ENCODE measurements at regions not wholly inside any gene's neighbourhood (a gene's known extent, or its start where the extent isn't known, plus 50 kb on each side); places are given as distances from the start of the nearest gene placed in this dataset.

DNA sequence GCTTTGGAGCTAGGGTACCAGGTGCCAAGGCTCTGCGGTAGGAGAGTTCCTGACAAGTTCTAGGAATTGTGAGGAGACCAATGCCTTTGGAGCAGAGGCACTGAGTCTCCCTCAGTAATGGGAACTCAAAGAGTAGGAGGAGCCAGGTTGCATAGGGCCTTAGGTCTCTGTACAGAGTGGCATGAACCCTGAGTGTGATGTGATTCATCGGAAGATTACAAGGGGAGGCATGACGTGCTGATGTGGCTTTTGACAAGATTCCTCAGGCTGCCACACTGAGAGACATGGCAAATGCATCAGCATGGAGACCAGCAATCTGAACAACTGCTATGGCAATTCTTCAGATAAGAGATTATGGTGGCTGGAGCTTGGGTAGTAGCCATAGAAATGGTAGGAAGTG lies 94.6 kb upstream of the SLC44A3 start:
- H3K4me3 ChIP-seq (ENCODE audit: low read depth, low read length), result no peak overlapping the region
- no peak for TF ChIP-seq CTCF (IDR thresholded peaks at IDR 0.05; ENCODE audit: low read depth, low read length)

DNA sequence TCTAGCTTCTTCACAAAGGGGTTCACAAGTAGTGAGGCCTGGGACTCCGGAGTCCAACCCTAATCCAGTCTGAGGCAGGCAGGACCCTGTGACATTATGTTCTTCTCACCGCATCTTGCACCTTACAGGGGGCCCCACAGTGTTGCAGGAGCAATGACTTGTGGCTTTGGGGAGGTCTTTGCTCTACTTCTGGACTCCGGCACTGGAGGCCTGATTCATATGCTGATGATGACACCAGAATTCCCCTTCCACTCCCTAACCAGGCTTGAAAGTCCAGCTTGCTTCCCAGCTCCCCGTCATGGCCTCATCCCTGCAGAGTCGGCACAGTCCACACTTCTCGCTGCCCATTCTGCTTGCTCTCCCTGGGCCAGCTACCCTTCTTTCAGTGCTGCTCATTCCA lies 96.3 kb upstream of the SLC44A3 start:
- no peak overlapping the region for H3K4me3 ChIP-seq (ENCODE audit: low read depth, low read length)
- no peak for TF ChIP-seq CTCF (IDR thresholded peaks at IDR 0.05; ENCODE audit: low read depth, low read length)

DNA sequence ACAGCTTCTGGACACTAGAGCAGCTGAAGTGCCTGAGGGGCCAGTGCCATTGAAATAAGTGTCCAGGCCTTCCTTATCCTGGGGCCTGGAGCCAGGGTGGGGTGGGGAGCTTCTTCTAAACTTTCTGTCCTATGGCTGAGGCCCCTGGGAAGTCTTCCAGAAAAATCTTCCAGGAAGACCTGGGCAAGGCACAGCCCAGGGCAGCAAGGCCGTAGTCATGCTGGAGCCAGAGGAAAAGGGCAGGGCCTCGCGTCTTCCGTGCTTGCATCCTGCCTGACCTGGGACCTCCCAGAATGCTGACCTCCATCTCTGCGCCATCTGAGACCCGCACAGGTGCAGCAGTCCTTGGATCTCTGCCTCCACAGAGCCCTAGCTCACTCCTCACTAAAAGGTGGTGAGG lies 96.7 kb upstream of the SLC44A3 start:
- H3K4me3 ChIP-seq (ENCODE audit: low read depth, low read length), result no peak overlapping the region
- TF ChIP-seq CTCF (IDR thresholded peaks at IDR 0.05; ENCODE audit: low read depth, low read length), result no peak

DNA sequence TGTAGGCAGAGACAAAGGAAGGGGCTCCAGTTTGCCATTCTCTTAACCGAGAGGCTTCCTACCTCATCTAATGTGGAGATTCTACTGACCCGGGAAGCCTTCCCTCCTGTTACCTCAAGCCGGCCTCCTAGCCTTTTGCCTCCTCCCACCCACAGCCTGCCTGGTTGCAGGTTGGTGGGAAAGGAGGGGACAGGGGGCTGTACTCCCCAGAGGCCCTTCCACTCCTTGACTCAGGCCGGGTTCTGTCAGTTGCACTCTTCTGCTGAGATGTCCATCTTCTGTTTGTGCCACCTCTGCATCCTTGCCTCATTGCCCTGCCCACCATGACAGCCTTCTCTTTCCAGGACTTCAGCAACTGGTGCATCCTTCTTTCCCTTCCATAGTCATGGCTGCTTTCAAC lies 98.0 kb upstream of the SLC44A3 start:
- no peak for TF ChIP-seq CTCF (IDR thresholded peaks at IDR 0.05; ENCODE audit: low read depth, low read length)
- no peak overlapping the region for H3K4me3 ChIP-seq (ENCODE audit: low read depth, low read length)

GRCh38 chr1:94721240-94721639 lies 98.9 kb upstream of the SLC44A3 start:
- no peak overlapping the region for H3K4me3 ChIP-seq (ENCODE audit: low read depth, low read length)
- no peak for TF ChIP-seq CTCF (IDR thresholded peaks at IDR 0.05; ENCODE audit: low read depth, low read length)

- TF ChIP-seq CTCF (IDR thresholded peaks at IDR 0.05; ENCODE audit: low read depth, low read length), result no peak
- no peak overlapping the region for H3K4me3 ChIP-seq (ENCODE audit: low read depth, low read length)
Measured at GRCh38 chr1:94719926-94720793, 100.0 kb upstream of the SLC44A3 start.

- no peak overlapping the region for H3K4me3 ChIP-seq (ENCODE audit: low read depth, low read length)
- TF ChIP-seq CTCF (IDR thresholded peaks at IDR 0.05; ENCODE audit: low read depth, low read length), result no peak
Measured at GRCh38 chr1:94716965-94717364, 103.2 kb upstream of the SLC44A3 start.

All from WI38 (cell line).